GM21529 (cell line): ENCODE measurements at regions not wholly inside any gene's neighbourhood (a gene's known extent, or its start where the extent isn't known, plus 50 kb on each side); places are given as distances from the start of the nearest gene placed in this dataset.

ENCODE experiments used
- ATAC-seq: cut with Tn5 transposase; IDR thresholded peaks from one replicate; pipeline ENCODE4 v1.9.1; 2021; ENCODE audit not compliant: unreplicated experiment

- ATAC-seq: no peak
Measured at GRCh38 chr9:111150181-111150580, 111.9 kb upstream of the LPAR1 start.

- peak; percentile 50 for ATAC-seq
Measured at GRCh38 chr9:111149018-111149759, 110.9 kb upstream of the LPAR1 start.

GRCh38 chr9:111148052-111149017, 110.1 kb upstream of the LPAR1 start:
- ATAC-seq: peak; percentile 19

- no peak for ATAC-seq
Measured at GRCh38 chr9:111147041-111147440, 108.8 kb upstream of the LPAR1 start.

GRCh38 chr9:111144741-111145140, 106.5 kb upstream of the LPAR1 start:
- ATAC-seq: no peak

GRCh38 chr9:111136180-111136579, 97.9 kb upstream of the LPAR1 start:
- ATAC-seq: no peak

GRCh38 chr9:111131211-111131610, 92.9 kb upstream of the LPAR1 start:
- ATAC-seq: no peak

- no peak for ATAC-seq
Measured at GRCh38 chr9:111120526-111120925, 82.3 kb upstream of the LPAR1 start.

GRCh38 chr9:111118256-111118948, 80.1 kb upstream of the LPAR1 start:
- ATAC-seq: no peak

- no peak for ATAC-seq
Measured at GRCh38 chr9:111114486-111114885, 76.2 kb upstream of the LPAR1 start.

- ATAC-seq: no peak
Measured at GRCh38 chr9:111113712-111114111, 75.4 kb upstream of the LPAR1 start.

- ATAC-seq: no peak
Measured at GRCh38 chr9:111110805-111111204, 72.5 kb upstream of the LPAR1 start.

GRCh38 chr9:111108946-111109345, 70.7 kb upstream of the LPAR1 start:
- ATAC-seq: no peak

- no peak for ATAC-seq
Measured at GRCh38 chr9:111107141-111107540, 68.9 kb upstream of the LPAR1 start.

GRCh38 chr9:111106202-111106601, 67.9 kb upstream of the LPAR1 start:
- ATAC-seq: no peak

GRCh38 chr9:111102793-111103464, 64.7 kb upstream of the LPAR1 start:
- no peak for ATAC-seq

- ATAC-seq: no peak
Measured at GRCh38 chr9:111099199-111100008, 61.1 kb upstream of the LPAR1 start.

GRCh38 chr9:111098093-111098492, 59.8 kb upstream of the LPAR1 start:
- ATAC-seq: no peak

GRCh38 chr9:111096051-111096450, 57.8 kb upstream of the LPAR1 start:
- no peak for ATAC-seq

- ATAC-seq: no peak
Measured at GRCh38 chr9:111095441-111095840, 57.2 kb upstream of the LPAR1 start.
